NCI-H748 treated with DMSO at 0.1 percent for 48 hours (cell line): ENCODE measurements at regions not wholly inside any gene's neighbourhood (a gene's known extent, or its start where the extent isn't known, plus 50 kb on each side); places are given as distances from the start of the nearest gene placed in this dataset.
"Not testable (repeated sequence)": the region's sequence is repeated elsewhere in the genome, so short reads cannot be mapped to it uniquely, and the experiment has no call there.

Experiments
- DNase-seq: peaks from one replicate; lab custom pipeline; 2025; lab: John Stamatoyannopoulos, UW

GRCh38 chr1:38746941-38747600 is 112.5 kb downstream of the RRAGC start:
- no peak for DNase-seq

- no peak for DNase-seq
Observed at GRCh38 chr1:38746402-38746935, 113.1 kb downstream of the RRAGC start.

GRCh38 chr1:38745476-38746401 is 113.8 kb downstream of the RRAGC start:
- DNase-seq: no peak

- DNase-seq: no peak
Observed at GRCh38 chr1:38744452-38745350, 114.9 kb downstream of the RRAGC start.

GRCh38 chr1:38743184-38743583 is 116.4 kb downstream of the RRAGC start:
- DNase-seq: no peak

DNA sequence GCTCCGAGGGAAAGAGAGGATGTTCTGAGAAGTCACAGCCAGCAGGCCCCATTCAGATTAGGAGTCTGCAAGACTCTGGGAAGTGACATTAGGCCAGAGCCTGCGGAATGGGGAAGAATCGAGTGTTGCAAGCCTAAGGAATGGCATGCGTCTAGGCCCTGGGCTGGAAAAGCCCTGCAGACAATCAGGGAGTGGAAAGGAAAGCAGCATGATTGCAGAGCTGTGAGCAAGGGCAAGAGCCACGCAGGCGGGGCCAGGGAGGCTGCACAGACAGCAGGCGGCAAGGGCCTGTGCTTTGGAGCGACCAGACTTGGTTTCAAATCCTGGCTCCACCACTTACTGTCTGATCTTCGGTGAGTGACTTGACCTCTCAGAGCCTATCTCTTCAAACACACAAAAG is 118.2 kb downstream of the RRAGC start:
- DNase-seq: no peak

GRCh38 chr1:38740487-38740886 is 119.1 kb downstream of the RRAGC start:
- no peak for DNase-seq

DNA sequence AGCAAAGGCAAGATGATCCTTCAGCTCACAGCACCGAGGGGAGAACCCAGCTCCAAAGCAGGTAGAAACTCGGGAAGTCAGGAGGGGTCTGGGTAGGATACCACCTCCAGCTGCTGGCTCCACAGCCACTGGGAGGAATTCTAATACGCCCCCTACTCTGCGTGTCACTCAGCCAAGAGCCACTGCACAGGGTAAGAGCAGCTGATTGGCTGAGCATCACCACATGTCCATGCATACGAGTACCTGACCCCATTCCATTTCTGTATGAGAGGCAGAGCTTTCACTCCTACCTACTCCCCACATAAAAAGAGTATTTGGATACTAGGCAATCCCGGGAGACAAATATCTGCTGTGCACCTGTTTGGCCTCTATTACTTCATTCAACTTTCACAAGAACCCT is 121.4 kb downstream of the RRAGC start:
- DNase-seq: no peak

DNA sequence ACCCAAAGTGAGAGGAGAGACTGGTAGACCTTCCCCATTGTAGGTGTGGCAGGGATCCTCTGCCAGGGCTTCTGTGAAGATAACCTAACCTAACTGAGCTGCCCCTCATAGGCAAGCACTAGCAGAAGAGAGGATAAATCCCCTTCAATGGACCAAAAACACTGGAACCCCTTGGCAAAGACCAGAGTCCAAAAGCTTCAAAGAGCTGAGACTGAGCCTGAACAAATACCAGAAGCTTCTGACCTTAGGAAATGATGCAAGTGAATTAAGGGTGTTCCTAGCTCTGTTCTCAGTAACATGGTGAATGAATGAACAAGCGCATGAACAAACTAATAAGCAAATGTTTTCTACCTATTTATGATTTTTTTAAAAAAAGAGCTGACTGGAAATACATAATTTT is 123.2 kb downstream of the RRAGC start:
- no peak for DNase-seq

DNA sequence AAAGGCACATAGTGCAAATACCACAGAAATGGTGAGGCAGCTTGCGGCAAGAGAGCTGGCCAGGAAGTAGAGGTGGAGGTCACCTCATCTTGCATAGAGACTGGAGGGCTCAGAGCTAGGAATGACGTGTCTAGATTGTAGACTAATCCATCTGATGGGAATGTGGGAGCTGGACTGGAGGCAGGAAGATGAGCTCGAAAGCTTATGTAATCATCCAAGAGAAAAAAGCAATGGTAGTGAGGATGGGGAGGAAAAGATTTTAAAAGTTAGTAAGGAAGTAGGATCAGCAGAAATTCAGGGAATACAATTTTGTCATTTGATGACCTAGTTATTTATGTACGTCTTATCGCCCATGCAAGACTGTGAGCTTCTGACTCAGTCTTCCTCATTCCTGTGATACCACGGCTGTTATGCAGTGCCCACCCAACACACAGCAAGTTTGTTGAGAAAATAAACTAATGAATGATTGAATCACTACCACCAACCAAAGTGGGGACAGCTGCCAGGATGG is 123.9 kb downstream of the RRAGC start:
- DNase-seq: no peak

- DNase-seq: no peak
Observed at GRCh38 chr1:38733761-38734160, 125.8 kb downstream of the RRAGC start.

DNA sequence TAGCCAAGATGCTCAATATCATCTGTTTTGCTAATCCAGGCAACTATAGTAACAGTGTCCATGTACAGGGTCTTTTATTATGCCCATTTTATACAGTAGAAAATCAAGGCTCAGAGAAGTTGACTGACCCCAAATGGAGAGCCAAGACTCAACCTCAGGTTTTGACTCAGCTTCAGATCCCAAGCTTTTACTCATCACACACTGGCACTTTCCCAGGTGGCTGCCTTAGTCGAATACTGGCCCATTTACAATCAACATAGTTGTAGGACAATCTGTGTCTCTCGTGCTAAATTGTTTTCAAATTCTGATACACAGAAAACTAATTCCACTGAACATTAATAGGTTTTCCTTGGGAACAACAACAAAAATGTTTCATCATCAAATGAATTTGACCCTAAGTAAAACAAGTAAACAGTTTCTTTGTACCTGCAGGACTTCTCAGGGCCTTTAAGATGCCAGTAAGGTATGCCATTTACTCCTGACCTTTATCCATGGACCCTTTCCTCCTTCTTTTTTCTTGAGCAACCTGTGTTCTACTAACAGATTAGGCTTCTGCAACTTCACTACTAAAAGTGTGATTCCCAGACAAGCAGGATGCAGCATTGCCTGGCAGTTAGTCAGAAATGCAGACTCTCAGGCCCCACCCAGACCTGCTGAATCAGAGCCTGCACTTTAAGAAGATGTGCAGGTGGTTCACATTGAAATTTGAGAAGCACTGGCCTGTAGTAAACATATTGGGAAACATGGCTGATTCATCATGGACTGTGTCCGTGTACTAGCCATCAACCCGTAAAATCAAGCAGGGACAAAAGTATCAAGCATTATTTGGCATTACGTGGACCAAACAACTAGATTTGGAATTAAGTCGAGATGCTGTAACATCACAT is 128.8 kb downstream of the RRAGC start:
- no peak for DNase-seq

DNA sequence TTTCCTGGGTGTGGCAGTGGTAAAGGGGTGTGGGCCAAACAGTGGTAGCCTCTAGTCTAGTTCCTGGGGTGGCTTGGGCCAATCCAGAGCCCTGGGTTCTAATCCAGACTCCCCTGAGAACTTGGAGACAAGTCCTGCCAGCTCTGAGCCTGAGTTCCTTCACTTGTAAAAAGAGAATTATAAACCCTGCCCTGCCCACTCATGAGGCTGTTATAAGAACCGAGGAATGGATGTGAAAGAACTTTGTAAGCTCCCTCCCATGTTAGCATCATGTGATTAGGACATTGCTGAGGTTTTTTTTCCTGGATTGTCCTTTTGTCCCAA is 131.0 kb downstream of the RRAGC start:
- no peak for DNase-seq

GRCh38 chr1:38727684-38728584 is 131.6 kb downstream of the RRAGC start:
- no peak for DNase-seq

DNA sequence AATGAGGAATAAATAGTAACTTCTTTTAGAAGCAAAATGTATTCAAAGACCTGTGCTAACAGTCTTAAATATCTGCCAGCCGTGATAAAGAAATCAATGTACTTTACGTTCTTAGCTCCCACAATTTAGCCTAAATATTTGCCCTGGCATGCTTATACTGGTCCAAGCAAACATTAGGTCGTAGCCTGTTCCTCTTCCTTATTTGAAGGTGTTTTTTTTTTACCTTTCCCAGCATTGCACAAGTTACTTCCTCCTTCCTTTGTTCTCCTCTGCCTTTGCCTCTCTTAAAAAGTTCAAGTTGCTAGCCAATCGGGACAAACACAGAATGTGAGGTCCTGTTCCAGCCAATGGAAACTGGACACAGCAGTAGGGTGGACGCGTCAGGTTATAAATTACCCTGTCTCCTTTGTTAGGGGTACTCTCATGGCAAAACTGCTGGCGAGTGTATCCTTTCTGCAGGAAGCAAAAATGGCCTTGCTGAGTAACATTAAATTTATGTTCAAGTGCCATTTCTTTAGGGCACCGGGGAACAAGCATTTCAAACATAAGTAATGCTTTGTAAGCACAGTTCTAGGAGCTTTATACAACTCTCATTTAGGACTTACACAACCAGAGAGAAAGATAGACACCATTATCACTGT is 134.1 kb downstream of the RRAGC start:
- DNase-seq: not testable (repeated sequence)

GRCh38 chr1:38724160-38725131 is 135.1 kb downstream of the RRAGC start:
- no peak for DNase-seq

DNA sequence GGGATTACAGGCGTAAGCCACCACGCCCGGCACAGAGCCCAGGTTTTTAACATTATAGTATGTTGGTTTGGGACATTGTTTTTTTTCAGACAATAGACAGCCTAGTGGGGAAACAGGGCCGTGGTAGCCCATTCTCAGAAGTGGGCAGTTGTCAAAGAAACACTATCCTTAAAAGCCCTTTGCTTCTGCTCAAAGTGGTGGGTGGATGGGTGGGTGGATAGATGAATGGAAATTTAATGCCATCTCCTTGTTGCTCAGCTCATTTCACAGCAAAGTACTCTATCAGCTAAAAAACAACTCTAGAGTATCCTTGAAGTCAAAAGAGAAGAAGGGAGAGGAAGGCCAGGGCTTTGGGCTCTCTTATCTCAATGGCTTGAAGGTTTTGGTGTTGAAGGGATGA is 137.8 kb downstream of the RRAGC start:
- DNase-seq: no peak

- no peak for DNase-seq
Observed at GRCh38 chr1:38719880-38720279, 139.7 kb downstream of the RRAGC start.
